Neural cell (in vitro differentiated cells): ENCODE measurements at regions not wholly inside any gene's neighbourhood (a gene's known extent, or its start where the extent isn't known, plus 50 kb on each side); places are given as distances from the start of the nearest gene placed in this dataset.

Experiments
- CTCF ChIP-seq: fragments of 450-650 bp; IDR thresholded peaks from 2 replicates; pipeline ENCODE4 v1.5.1; 2014; ENCODE audit warnings: antibody characterized with exemption, mild to moderate bottlenecking, moderate library complexity; ENCODE audit not compliant: poor library complexity, severe bottlenecking
- EP300 ChIP-seq: fragments of 450-650 bp; conservative IDR thresholded peaks from 2 replicates; pipeline ENCODE4 v1.6.1; 2014; ENCODE audit warnings: antibody characterized with exemption, mild to moderate bottlenecking, moderate library complexity; ENCODE audit not compliant: poor library complexity, severe bottlenecking
- EZH2 ChIP-seq: fragments of 200-600, 300-800 bp; shearing (Covaris generic), sonication (generic); IDR thresholded peaks from 2 replicates; pipeline ENCODE4 v1.6.1; 2014; ENCODE audit warnings: antibody characterized with exemption, low read length, borderline replicate concordance, mild to moderate bottlenecking; ENCODE audit not compliant: insufficient read depth, poor library complexity, severe bottlenecking
- MXI1 ChIP-seq: fragments of 450-650 bp; conservative IDR thresholded peaks from 2 replicates; pipeline ENCODE4 v1.6.1; 2014; ENCODE audit warnings: antibody characterized with exemption, mild to moderate bottlenecking; ENCODE audit not compliant: poor library complexity, severe bottlenecking
- POLR2AphosphoS5 ChIP-seq: IDR thresholded peaks from 2 replicates; pipeline ENCODE4 v1.6.1; 2012
- TF ChIP-seq, protein P1 (sequence below): IDR thresholded peaks from 2 replicates; pipeline ENCODE4 v1.6.1; 2012; ENCODE audit warnings: borderline replicate concordance

- TF ChIP-seq CTCF (no peak), POLR2AphosphoS5 (no peak), MXI1 (no peak), EZH2 (no peak), EP300 (no peak)
- TF ChIP-seq, protein P1, sequence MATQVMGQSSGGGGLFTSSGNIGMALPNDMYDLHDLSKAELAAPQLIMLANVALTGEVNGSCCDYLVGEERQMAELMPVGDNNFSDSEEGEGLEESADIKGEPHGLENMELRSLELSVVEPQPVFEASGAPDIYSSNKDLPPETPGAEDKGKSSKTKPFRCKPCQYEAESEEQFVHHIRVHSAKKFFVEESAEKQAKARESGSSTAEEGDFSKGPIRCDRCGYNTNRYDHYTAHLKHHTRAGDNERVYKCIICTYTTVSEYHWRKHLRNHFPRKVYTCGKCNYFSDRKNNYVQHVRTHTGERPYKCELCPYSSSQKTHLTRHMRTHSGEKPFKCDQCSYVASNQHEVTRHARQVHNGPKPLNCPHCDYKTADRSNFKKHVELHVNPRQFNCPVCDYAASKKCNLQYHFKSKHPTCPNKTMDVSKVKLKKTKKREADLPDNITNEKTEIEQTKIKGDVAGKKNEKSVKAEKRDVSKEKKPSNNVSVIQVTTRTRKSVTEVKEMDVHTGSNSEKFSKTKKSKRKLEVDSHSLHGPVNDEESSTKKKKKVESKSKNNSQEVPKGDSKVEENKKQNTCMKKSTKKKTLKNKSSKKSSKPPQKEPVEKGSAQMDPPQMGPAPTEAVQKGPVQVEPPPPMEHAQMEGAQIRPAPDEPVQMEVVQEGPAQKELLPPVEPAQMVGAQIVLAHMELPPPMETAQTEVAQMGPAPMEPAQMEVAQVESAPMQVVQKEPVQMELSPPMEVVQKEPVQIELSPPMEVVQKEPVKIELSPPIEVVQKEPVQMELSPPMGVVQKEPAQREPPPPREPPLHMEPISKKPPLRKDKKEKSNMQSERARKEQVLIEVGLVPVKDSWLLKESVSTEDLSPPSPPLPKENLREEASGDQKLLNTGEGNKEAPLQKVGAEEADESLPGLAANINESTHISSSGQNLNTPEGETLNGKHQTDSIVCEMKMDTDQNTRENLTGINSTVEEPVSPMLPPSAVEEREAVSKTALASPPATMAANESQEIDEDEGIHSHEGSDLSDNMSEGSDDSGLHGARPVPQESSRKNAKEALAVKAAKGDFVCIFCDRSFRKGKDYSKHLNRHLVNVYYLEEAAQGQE = no peak
These were observed 462.6 kb upstream of the ZEB2 start for GRCh38 chr2:144982481-144982880.
